C4-2B (cell line): ENCODE measurements at regions not wholly inside any gene's neighbourhood (a gene's known extent, or its start where the extent isn't known, plus 50 kb on each side); places are given as distances from the start of the nearest gene placed in this dataset.

Source experiments
- H3K27ac ChIP-seq: fragments of 450-650 bp; 2 replicates; pipeline ENCODE4 v1.5.1; 2017
- ZFX ChIP-seq: fragments of 450-650 bp; IDR thresholded peaks from 2 replicates; pipeline ENCODE4 v1.6.1; 2017
- TF ChIP-seq, protein P1 (sequence below): fragments of 450-650 bp; conservative IDR thresholded peaks from 2 replicates; pipeline ENCODE4 v1.5.1; 2017; ENCODE audit warnings: mild to moderate bottlenecking

DNA sequence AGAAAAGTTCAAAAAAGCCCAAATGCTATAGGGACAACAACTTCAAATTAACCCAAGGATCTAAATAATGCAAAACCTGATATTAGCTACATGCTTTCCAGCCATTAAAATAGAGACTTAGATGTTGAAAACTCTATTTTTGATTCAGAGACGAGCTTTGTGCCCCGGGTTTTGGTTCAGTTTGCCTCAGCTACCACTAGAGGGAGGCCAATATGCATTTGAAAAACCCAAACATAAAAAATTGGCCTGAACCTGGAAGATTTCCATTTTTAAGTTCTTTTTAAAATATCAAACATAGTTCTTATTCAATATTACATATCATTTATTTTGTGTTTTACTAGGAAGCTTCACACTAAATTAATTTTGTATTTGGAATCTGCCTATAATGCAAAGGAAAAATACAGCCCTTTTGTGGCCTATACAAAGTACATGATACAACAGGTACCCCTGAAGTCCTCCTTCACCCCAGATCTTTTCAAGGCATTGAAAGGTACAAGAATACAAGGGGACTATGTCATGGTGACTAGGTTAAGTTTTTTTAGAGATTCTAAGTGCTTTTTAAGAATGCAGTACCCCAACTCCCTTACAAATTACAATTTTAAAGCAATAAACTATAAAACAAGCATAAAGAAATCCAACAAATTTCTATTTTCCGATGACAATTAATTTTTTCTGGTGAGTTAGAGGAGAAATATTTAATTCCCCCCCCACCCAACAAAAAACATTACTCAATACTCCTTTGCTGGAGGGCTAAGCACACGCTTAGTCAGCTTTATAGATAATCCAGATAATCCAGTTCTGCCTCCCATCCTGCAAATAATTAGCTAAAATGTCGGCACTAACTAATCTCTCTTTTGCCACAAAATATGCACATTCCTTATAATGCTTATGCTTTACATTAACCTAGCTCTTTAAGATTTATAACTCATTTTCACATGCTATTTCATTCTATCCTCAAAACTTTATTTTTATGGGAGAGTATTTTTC is 97.7 kb upstream of the PTPN13 start:
- no peak overlapping the region for H3K27ac ChIP-seq
- TF ChIP-seq, protein P1, sequence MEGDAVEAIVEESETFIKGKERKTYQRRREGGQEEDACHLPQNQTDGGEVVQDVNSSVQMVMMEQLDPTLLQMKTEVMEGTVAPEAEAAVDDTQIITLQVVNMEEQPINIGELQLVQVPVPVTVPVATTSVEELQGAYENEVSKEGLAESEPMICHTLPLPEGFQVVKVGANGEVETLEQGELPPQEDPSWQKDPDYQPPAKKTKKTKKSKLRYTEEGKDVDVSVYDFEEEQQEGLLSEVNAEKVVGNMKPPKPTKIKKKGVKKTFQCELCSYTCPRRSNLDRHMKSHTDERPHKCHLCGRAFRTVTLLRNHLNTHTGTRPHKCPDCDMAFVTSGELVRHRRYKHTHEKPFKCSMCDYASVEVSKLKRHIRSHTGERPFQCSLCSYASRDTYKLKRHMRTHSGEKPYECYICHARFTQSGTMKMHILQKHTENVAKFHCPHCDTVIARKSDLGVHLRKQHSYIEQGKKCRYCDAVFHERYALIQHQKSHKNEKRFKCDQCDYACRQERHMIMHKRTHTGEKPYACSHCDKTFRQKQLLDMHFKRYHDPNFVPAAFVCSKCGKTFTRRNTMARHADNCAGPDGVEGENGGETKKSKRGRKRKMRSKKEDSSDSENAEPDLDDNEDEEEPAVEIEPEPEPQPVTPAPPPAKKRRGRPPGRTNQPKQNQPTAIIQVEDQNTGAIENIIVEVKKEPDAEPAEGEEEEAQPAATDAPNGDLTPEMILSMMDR: peak; percentile 89
- no peak for TF ChIP-seq ZFX

DNA sequence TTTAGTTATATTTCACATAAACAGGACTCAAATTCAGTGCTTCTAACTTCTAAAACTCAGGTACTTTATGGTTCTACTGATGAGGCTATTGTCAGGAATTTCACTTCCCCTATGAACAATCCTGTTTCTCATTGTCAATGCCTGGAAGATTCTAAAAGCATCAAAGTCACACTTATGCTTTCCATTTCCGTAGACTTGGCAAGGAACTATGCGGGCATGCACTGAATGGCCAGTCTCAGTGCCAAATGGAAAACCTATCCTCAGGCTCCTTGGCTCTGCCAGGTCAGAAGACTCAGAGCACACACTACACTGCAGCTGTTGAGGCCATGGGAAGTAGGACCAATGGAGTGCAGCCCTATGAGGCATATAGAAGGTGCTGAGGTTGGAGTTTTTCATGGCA is 97.0 kb upstream of the PTPN13 start:
- no peak overlapping the region for H3K27ac ChIP-seq

DNA sequence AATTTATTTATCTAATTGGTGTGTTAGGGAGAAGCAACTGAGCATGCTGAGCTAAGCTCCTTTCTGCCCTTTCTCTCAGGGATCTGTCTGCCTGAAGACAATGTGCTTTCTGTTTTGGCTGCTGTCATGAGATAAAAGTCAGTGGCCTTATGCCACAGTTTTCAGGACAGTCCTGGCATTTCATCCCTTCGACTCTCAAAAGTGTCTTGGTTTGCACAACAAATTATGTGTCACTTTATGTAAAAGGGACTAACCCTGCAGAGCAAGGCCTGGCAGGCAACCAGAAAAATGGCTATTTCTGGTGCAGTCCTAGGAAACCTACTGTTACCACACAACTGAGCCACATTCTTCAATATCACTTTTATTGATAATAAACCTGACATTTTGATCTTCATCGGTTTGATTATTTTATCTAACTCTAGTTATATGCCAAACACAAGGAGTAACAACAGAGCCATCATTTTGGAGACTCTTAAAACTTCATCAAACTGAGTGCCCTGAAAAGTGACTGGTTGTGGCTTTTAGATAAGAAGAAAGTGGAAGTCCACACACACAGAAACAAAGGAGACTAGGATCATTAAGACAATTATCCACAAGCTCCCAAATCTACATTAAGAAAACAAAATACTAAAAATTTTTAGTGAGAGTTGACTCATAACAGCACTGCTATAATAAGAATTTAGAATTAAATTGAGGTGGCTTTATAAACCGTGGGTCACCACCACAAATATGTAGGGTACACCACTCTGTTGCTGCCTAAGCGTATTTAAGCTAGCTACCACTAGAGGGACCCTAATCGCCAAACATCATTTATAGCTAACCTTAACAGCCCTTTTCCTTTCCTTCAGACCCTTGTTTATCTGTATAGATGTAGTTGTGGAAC is 95.9 kb upstream of the PTPN13 start:
- H3K27ac ChIP-seq: no peak overlapping the region
- TF ChIP-seq, protein P1: peak; percentile 87
- TF ChIP-seq ZFX: no peak

More for the DNA sequence above, 97.0 kb upstream of the PTPN13 start:
- TF ChIP-seq ZFX: no peak
- TF ChIP-seq, protein P1: no peak

DNA sequence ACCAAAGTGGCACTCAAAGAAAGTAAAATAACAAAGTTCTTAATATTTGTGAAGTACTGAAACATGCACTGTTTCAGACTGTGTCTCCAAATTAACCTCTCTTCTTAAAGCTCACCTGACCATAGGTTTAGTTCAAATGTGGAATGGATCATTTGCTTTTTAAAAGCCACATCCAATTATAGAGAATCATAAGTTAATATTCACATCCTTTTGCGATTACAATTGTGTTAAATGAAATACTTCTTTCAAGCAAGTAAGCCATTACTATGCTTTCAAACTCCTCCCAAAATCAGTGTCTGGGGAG is 95.3 kb upstream of the PTPN13 start:
- no peak overlapping the region for H3K27ac ChIP-seq
- TF ChIP-seq, protein P1: peak; percentile 69
- no peak for TF ChIP-seq ZFX

DNA sequence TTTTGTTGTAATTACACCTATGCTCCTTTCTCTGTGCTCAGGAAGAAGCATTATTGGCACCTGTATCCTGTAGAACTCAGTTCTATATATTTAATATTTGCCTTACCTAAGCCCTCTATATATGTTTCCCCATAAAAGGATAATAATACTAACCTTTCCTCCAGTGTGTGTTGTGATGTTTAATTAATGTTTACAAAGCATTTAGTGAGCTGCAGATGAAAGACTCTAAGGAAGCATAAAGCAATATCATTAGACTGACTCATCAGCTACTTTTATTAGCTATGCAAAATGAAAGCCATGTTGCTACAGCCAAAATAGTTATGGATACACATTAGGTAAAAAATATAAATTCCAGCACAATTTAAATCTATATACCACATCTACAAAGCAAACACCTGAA is 93.6 kb upstream of the PTPN13 start:
- H3K27ac ChIP-seq: no peak overlapping the region
- TF ChIP-seq, protein P1: no peak
- no peak for TF ChIP-seq ZFX

DNA sequence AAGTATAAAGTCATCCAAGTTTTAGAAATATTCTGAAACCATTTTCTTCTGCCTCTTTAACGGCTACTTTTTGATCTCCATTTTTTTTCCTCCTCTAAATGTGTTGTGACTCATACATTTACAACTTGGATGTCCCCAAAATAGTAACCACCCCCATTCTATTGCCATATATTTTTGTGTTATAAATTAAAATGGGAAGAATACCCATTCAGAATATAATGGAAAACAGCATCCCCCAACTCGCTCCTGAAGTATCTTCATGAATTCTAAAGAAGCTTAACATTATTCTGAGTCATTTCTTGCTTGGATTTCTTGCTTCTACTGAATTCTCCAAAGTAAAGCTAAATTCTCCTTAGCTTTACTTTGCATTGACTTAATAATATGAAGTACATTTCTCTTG is 92.0 kb upstream of the PTPN13 start:
- H3K27ac ChIP-seq: no peak overlapping the region
- TF ChIP-seq, protein P1: no peak
- no peak for TF ChIP-seq ZFX

DNA sequence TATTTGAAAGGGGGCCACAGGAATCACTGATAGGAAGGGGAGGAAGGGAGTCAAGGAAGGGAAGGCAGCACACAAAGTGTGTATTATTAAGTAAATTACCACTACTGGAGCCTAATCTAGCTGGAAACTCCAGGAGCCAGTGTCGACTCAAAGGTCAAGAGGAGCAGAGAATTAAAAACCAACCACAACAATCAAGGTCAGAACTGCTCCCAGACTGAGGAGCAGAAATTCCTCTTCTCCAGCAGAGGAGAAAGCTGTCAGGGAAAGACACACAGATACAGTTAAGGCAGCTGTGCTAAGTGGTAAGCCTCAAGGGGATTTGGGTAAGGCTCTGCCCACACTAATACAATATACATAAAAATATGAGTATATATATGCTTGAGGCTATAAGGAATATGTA is 87.5 kb upstream of the PTPN13 start:
- H3K27ac ChIP-seq: no peak overlapping the region
- TF ChIP-seq, protein P1: no peak
- no peak for TF ChIP-seq ZFX
